ENCODE measurements at regions not wholly inside any gene's neighbourhood (a gene's known extent, or its start where the extent isn't known, plus 50 kb on each side); places are given as distances from the start of the nearest gene placed in this dataset.

GRCh38 chr6:84357631-84358030 is 130.2 kb upstream of the CEP162 start:
- 82 to 92% methylated on average over 2 of the region's 2 CpGs for WGBS, 2 donors
- Histone ChIP-seq H3K27me3 (no peaks in the 10 kb centered on the region), H3K36me3 (no peaks in the 10 kb centered on the region), H3K9me3 (no peaks in the 10 kb centered on the region), H3K27ac (no peak overlapping the region), H3K4me1 (no peaks in the 10 kb centered on the region), H3K4me3 (no peak overlapping the region)
- no peak for DNase-seq (ENCODE audit: low spot score in 2 of 2)
- TF ChIP-seq POLR2A (IDR thresholded peaks at IDR 0.05) (no peak), EP300 (IDR thresholded peaks at IDR 0.05) (no peak), CTCF (IDR thresholded peaks at IDR 0.05) (no peak)

GRCh38 chr6:84356907-84357306 is 129.5 kb upstream of the CEP162 start:
- Histone ChIP-seq H3K27me3 (no peaks in the 10 kb centered on the region), H3K4me1 (no peaks in the 10 kb centered on the region), H3K27ac (no peak overlapping the region), H3K4me3 (no peak overlapping the region), H3K9me3 (no peaks in the 10 kb centered on the region), H3K36me3 (no peaks in the 10 kb centered on the region)
- TF ChIP-seq CTCF (IDR thresholded peaks at IDR 0.05) (no peak), POLR2A (IDR thresholded peaks at IDR 0.05) (no peak)
- no peak for DNase-seq (ENCODE audit: low spot score in 2 of 2)
- WGBS, 2 donors, result 47 to 52% methylated on average over 5 of the region's 5 CpGs

- H3K9me3 ChIP-seq, result no peaks in the 10 kb centered on the region
- H3K36me3 ChIP-seq, result no peaks in the 10 kb centered on the region
- no peak for DNase-seq (ENCODE audit: low spot score in 2 of 2)
- TF ChIP-seq EP300 (IDR thresholded peaks at IDR 0.05) (no peak), CTCF (IDR thresholded peaks at IDR 0.05) (no peak), POLR2A (IDR thresholded peaks at IDR 0.05) (no peak)
- no peaks in the 10 kb centered on the region for H3K4me1 ChIP-seq
- no peak overlapping the region for H3K4me3 ChIP-seq
- H3K27ac ChIP-seq, result no peak overlapping the region
- H3K27me3 ChIP-seq, result no peaks in the 10 kb centered on the region
- WGBS, 2 donors, result 73 to 79% methylated on average over 5 of the region's 5 CpGs
These were observed 126.3 kb upstream of the CEP162 start for GRCh38 chr6:84353459-84354423.

DNA sequence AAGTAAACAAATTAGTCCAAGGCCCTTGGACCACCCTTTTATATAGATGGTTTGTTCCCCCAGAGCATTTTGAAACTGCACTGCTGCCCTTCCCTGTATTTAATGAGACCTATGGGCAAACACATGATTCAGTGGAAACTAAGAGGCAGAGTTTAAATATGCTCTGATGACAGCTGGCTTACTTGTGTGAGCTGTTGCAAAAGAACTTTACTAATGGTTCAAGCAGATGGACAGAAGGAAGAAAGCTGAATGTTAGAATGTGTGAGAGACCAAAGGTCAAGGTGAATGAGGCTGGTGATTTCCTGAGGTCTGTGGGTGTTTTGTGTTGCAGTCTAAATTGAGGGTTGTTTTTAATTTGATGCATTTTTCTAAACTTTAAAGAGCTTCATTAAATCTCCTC is 123.0 kb upstream of the CEP162 start:
- Histone ChIP-seq H3K27ac (no peak overlapping the region), H3K4me3 (no peak overlapping the region), H3K36me3 (no peaks in the 10 kb centered on the region), H3K27me3 (no peaks in the 10 kb centered on the region), H3K9me3 (no peaks in the 10 kb centered on the region), H3K4me1 (no peaks in the 10 kb centered on the region)
- no peak for TF ChIP-seq POLR2A (IDR thresholded peaks at IDR 0.05)
- no peak for TF ChIP-seq EP300 (IDR thresholded peaks at IDR 0.05)
- TF ChIP-seq CTCF (IDR thresholded peaks at IDR 0.05), result no peak
- no peak for DNase-seq (ENCODE audit: low spot score in 2 of 2)

GRCh38 chr6:84349542-84349941 is 122.1 kb upstream of the CEP162 start:
- Histone ChIP-seq H3K27ac (no peak overlapping the region), H3K27me3 (no peaks in the 10 kb centered on the region), H3K36me3 (no peaks in the 10 kb centered on the region), H3K4me1 (no peaks in the 10 kb centered on the region), H3K9me3 (no peaks in the 10 kb centered on the region), H3K4me3 (no peak overlapping the region)
- DNase-seq (ENCODE audit: low spot score in 2 of 2), result no peak
- 71 to 72% methylated on average over 1 of the region's 1 CpG for WGBS, 2 donors
- TF ChIP-seq CTCF (IDR thresholded peaks at IDR 0.05) (no peak), POLR2A (IDR thresholded peaks at IDR 0.05) (no peak), EP300 (IDR thresholded peaks at IDR 0.05) (no peak)

Data from tibial nerve (tissue), 4 donors.